Colonic mucosa (tissue), 4 donors: ENCODE measurements at regions not wholly inside any gene's neighbourhood (a gene's known extent, or its start where the extent isn't known, plus 50 kb on each side); places are given as distances from the start of the nearest gene placed in this dataset.

Source experiments
- DNase-seq: peaks from one replicate; pipeline ENCODE4 v3.0.0-alpha.2; 2020
- H3K27ac ChIP-seq: fragments of 200-600 bp; one replicate; pipeline ENCODE4 v1.8.0; 2021
- H3K27me3 ChIP-seq: fragments of 200-600 bp; one replicate; pipeline ENCODE4 v1.8.0; 2021
- H3K36me3 ChIP-seq: fragments of 200-600 bp; one replicate; pipeline ENCODE4 v1.8.0; 2021
- H3K4me1 ChIP-seq: fragments of 200-600 bp; one replicate; pipeline ENCODE4 v1.8.0; 2021; ENCODE audit warnings: mild to moderate bottlenecking
- H3K4me3 ChIP-seq: fragments of 200-600 bp; one replicate; pipeline ENCODE4 v1.8.0; 2021
- H3K9ac ChIP-seq, 2 donors: one replicate each; pipeline ENCODE4 v1.7.0; 2013; ENCODE audit warnings: control low read depth in 2 of 2, low read depth in 2 of 2, low read length in 2 of 2
- H3K9me3 ChIP-seq: fragments of 200-600 bp; one replicate; pipeline ENCODE4 v1.8.0; 2021
- intact Hi-C: fragments of 100-400 bp; cut with DNase I; formaldehyde crosslinking; loops from one replicate; pipeline ENCODE4 v1.14.1; 2022
- TF ChIP-seq, protein P1 (sequence below): fragments of 200-600 bp; IDR thresholded peaks from one replicate; pipeline ENCODE4 v1.8.0; 2022; ENCODE audit warnings: antibody characterized with exemption, mild to moderate bottlenecking
- donor health status: healthy.
- donor health status: DM: no; HTN: no; CAD: no.
- donor health status: DM: no; HTN: no; CAD: no.

- Histone ChIP-seq H3K9me3 (no peaks in the 10 kb centered on the region), H3K27ac (no peak overlapping the region), H3K27me3 (no peaks in the 10 kb centered on the region), H3K9ac (no peak overlapping the region), H3K4me3 (no peak overlapping the region), H3K4me1 (no peaks in the 10 kb centered on the region), H3K36me3 (no peaks in the 10 kb centered on the region)
- no peak for DNase-seq
- intact Hi-C loops = no loop called here
- TF ChIP-seq, protein P1, sequence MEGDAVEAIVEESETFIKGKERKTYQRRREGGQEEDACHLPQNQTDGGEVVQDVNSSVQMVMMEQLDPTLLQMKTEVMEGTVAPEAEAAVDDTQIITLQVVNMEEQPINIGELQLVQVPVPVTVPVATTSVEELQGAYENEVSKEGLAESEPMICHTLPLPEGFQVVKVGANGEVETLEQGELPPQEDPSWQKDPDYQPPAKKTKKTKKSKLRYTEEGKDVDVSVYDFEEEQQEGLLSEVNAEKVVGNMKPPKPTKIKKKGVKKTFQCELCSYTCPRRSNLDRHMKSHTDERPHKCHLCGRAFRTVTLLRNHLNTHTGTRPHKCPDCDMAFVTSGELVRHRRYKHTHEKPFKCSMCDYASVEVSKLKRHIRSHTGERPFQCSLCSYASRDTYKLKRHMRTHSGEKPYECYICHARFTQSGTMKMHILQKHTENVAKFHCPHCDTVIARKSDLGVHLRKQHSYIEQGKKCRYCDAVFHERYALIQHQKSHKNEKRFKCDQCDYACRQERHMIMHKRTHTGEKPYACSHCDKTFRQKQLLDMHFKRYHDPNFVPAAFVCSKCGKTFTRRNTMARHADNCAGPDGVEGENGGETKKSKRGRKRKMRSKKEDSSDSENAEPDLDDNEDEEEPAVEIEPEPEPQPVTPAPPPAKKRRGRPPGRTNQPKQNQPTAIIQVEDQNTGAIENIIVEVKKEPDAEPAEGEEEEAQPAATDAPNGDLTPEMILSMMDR = no peak
Measured at GRCh38 chr3:82100378-82100777, 338.9 kb upstream of the GBE1 start.

DNA sequence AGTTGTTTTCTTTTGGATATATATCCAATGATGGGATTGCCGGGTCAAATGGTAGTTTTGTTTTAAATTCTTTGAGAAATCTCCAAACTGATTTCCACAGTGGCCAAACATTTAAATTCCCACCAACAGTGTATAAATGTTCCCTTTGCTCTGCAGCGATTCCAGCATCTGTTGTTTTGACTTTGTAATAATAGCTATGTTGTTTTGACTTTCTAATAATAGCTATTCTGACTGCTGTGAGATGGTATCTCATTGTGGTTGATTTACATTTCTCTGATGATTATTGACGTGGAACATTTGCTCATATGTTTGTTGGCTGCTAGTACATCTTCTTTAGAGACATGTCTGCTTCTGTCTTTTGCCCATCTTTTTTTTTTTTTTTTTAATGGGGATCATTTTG is 332.2 kb upstream of the GBE1 start:
- intact Hi-C loops = no loop called here
- no peak overlapping the region for H3K27ac ChIP-seq

GRCh38 chr3:82088749-82089148 is 327.3 kb upstream of the GBE1 start:
- Histone ChIP-seq H3K9ac (no peak overlapping the region), H3K27me3 (no peaks in the 10 kb centered on the region), H3K27ac (no peak overlapping the region), H3K9me3 (no peaks in the 10 kb centered on the region), H3K4me3 (no peak overlapping the region), H3K36me3 (no peaks in the 10 kb centered on the region), H3K4me1 (no peaks in the 10 kb centered on the region)
- TF ChIP-seq, protein P1 = no peak
- intact Hi-C loops = no loop called here
- no peak for DNase-seq

More for the DNA sequence above, 332.2 kb upstream of the GBE1 start:
- no peak for DNase-seq
- no peaks in the 10 kb centered on the region for H3K9me3 ChIP-seq
- TF ChIP-seq, protein P1 = no peak
- no peaks in the 10 kb centered on the region for H3K27me3 ChIP-seq
- no peaks in the 10 kb centered on the region for H3K36me3 ChIP-seq
- no peak overlapping the region for H3K9ac ChIP-seq
- no peaks in the 10 kb centered on the region for H3K4me1 ChIP-seq
- H3K4me3 ChIP-seq = no peak overlapping the region

- H3K27me3 ChIP-seq = no peaks in the 10 kb centered on the region
- no peak for DNase-seq
- no peak overlapping the region for H3K9ac ChIP-seq
- H3K27ac ChIP-seq = no peak overlapping the region
- H3K4me3 ChIP-seq = no peak overlapping the region
- no peaks in the 10 kb centered on the region for H3K36me3 ChIP-seq
- TF ChIP-seq, protein P1 = no peak
- intact Hi-C loops = no loop called here
- H3K9me3 ChIP-seq = no peaks in the 10 kb centered on the region
- H3K4me1 ChIP-seq = no peaks in the 10 kb centered on the region
Measured at GRCh38 chr3:82087958-82088357, 326.5 kb upstream of the GBE1 start.

GRCh38 chr3:82085851-82086475 is 324.5 kb upstream of the GBE1 start:
- TF ChIP-seq, protein P1 = no peak
- Histone ChIP-seq H3K4me1 (no peaks in the 10 kb centered on the region), H3K36me3 (no peaks in the 10 kb centered on the region), H3K27me3 (no peaks in the 10 kb centered on the region), H3K9me3 (no peaks in the 10 kb centered on the region), H3K27ac (no peak overlapping the region), H3K4me3 (no peak overlapping the region), H3K9ac (no peak overlapping the region)
- intact Hi-C loops = no loop called here
- no peak for DNase-seq
